GM10248 (cell line): ENCODE measurements at regions not wholly inside any gene's neighbourhood (a gene's known extent, or its start where the extent isn't known, plus 50 kb on each side); places are given as distances from the start of the nearest gene placed in this dataset.

Experiments used
- CTCF ChIA-PET: fragments of 300-600 bp; sonication (Branson Sonifier 250); formaldehyde crosslinking; extraction: SDS; loops from one replicate; lab custom pipeline; 2021; ENCODE audit warnings: antibody characterized with exemption; lab: Yijun Ruan, JAX
- POLR2A ChIA-PET: fragments of 350-650 bp; sonication (Branson Sonifier 250); formaldehyde crosslinking; extraction: SDS; loops from one replicate; lab custom pipeline; 2020; ENCODE audit warnings: antibody characterized with exemption; lab: Yijun Ruan, JAX
- DNase-seq: peaks from one replicate; pipeline ENCODE4 v3.0.0; 2012; ENCODE audit errors: extremely low spot score
- TF ChIP-seq, protein P1 (sequence below): IDR thresholded peaks from 2 replicates; pipeline ENCODE4 v1.5.1; 2012; ENCODE audit warnings: mild to moderate bottlenecking, low read depth; ENCODE audit errors: extremely low read depth, missing control alignments, control extremely low read depth

DNA sequence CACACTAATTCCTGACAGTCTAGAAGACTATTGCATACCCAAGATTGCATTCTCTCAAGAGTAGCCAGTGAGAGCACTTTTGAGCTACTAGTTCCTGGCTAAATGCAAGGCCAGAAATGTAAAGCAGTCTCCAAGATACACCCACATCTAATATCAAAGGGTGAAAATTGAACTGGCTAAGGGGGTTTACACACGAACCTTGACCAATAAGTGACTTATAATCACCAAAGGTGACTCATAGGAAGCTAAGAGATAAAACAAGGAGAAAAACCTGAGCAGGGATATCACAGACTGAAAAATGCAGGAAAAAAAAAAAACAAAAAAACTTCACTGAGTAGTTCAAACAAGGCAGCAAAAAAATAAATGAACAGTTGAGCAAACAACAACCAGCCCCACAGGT, 172.2 kb upstream of the RRP15 start:
- CTCF ChIA-PET: interaction anchor here (0.9 to 1.0 kb wide), 2 partner anchors 10 to 14 kb away, joined by 3 to 5 read pairs; no protein-coding TSS in a partner anchor
- TF ChIP-seq, protein P1, sequence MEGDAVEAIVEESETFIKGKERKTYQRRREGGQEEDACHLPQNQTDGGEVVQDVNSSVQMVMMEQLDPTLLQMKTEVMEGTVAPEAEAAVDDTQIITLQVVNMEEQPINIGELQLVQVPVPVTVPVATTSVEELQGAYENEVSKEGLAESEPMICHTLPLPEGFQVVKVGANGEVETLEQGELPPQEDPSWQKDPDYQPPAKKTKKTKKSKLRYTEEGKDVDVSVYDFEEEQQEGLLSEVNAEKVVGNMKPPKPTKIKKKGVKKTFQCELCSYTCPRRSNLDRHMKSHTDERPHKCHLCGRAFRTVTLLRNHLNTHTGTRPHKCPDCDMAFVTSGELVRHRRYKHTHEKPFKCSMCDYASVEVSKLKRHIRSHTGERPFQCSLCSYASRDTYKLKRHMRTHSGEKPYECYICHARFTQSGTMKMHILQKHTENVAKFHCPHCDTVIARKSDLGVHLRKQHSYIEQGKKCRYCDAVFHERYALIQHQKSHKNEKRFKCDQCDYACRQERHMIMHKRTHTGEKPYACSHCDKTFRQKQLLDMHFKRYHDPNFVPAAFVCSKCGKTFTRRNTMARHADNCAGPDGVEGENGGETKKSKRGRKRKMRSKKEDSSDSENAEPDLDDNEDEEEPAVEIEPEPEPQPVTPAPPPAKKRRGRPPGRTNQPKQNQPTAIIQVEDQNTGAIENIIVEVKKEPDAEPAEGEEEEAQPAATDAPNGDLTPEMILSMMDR: no peak
- POLR2A ChIA-PET: no interaction called here
- DNase-seq: no peak

DNA sequence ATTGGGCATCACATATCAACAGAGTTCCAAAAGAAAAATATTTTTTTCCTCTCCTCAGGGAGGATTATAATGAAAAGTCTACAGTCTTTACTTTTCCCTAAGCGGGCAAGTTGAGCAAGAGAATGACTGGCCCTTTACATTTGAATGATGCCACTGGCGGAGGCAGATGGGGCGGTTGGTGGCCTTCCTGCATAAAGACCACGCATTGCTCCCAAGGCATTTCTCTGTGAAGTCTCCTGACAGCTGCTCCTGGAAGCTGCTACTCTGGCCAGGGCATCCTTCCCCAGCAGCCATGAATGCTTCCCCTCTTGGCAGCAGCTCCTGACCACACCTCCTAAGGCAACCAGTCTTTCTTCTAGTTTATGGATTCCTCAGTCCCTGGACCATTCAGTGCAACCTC, 161.1 kb upstream of the RRP15 start:
- TF ChIP-seq, protein P1: no peak
- POLR2A ChIA-PET: no interaction called here
- no peak for DNase-seq
- CTCF ChIA-PET: interaction anchor here (1.0 to 1.1 kb wide), 2 partner anchors 12 to 31 kb away, joined by 3 read pairs; no protein-coding TSS in a partner anchor

DNA sequence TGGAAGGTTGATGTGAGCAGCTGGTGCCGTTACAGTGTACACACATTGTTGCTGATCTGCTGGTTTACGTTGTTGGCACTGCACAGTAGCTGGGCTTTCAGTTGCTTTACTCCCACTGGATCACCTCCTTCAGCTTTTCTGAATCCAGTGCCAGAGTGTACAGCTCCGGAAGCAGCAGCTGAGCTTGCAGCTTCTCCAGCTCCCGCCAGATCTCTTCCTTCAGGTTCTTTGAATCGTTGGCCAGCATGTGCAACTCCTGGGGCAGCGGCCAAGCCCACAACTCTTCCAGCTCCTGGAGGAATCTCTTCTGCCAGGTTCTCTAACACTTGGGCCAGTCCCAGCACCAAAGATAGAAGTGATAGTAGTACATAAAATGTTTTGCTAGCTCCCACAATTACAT, 149.7 kb upstream of the RRP15 start:
- ChIA-PET CTCF (interaction anchor here (1.2 to 2.0 kb wide), 2 partner anchors 8 to 12 kb away, joined by 3 to 5 read pairs; no protein-coding TSS in a partner anchor), POLR2A (no interaction called here)
- TF ChIP-seq, protein P1: no peak
- DNase-seq: no peak

DNA sequence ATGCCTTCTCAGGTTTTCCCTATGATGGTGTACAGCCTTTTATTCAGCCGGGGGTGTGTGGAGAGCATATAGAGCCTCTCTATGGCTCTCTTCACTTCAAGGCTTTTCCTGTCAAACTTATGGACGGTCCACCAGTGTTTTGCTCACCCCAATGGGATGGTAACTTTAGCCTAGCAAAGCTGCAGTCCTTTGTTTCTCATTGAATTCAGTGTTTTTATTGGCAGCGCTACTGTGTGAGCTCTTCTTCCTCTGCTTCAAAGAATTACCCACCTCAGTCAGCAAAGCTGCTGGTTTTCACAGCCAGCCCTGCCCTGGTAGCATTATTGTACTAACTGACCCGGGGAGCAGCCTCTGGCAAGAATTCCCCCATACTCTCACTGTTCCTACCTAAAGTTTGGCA, 145.3 kb upstream of the RRP15 start:
- ChIA-PET CTCF (no interaction called here), POLR2A (no interaction called here)
- TF ChIP-seq, protein P1: no peak
- DNase-seq: no peak

DNA sequence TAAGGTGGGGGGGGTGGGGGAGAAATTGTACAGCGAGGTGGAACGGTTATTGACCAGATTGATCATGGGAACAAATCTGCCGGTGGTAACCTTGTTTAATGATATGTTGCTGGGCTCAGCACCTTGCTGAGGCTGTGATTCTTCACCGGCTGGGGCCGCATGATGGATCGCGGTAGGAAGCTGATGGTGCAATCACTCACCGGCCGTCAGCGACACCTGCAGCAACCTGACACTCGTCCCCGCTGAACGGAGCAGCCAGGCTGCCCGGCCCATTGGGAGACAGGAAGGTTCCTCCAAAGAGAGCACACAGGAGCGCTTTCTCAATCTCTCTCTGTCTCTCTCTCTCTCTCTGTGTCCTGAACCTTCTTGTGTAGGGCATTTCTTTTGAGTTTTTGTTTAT, 128.5 kb upstream of the RRP15 start:
- CTCF ChIA-PET: no interaction called here

DNA sequence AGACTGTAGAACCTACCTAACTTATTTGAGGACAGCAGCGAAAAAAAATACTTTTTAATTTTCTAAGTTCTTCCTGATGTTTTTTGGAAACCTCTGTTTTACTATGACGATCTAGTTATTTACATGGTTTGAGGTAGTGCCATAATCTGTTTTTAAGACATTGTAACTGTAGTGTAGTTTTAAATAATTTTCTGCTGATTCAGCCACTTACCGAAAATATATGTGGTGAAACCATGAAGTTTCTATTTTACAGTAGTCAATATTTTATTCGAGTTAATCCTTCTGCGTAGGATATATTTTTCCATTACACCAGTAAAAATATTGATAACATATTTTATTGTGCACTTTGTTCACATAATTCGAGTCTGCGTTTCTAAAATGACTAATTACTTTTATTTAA, 121.7 kb upstream of the RRP15 start:
- TF ChIP-seq, protein P1: no peak
- ChIA-PET CTCF (no interaction called here), POLR2A (no interaction called here)
- DNase-seq: no peak

More for the DNA sequence above, 128.5 kb upstream of the RRP15 start:
- DNase-seq: no peak
- POLR2A ChIA-PET: no interaction called here
- TF ChIP-seq, protein P1: no peak
